Neural progenitor cell (in vitro differentiated cells): ENCODE measurements at regions not wholly inside any gene's neighbourhood (a gene's known extent, or its start where the extent isn't known, plus 50 kb on each side); places are given as distances from the start of the nearest gene placed in this dataset.

Experiments
- EZH2 ChIP-seq: fragments of 200-600 bp; sonication (generic); IDR thresholded peaks from 2 replicates; pipeline ENCODE4 v1.6.1; 2017; ENCODE audit warnings: antibody characterized with exemption, mild to moderate bottlenecking, moderate library complexity
- EZH2phosphoT487 ChIP-seq: fragments of 200-600 bp; sonication (generic); IDR thresholded peaks from 2 replicates; pipeline ENCODE4 v1.6.1; 2017; ENCODE audit warnings: antibody characterized with exemption
- TF ChIP-seq, protein P1 (sequence below): fragments of 200-600 bp; sonication (generic); IDR thresholded peaks from 2 replicates; pipeline ENCODE4 v1.5.1; 2017; ENCODE audit warnings: antibody characterized with exemption, mild to moderate bottlenecking

- TF ChIP-seq EZH2 (no peak), EZH2phosphoT487 (no peak)
- TF ChIP-seq, protein P1, sequence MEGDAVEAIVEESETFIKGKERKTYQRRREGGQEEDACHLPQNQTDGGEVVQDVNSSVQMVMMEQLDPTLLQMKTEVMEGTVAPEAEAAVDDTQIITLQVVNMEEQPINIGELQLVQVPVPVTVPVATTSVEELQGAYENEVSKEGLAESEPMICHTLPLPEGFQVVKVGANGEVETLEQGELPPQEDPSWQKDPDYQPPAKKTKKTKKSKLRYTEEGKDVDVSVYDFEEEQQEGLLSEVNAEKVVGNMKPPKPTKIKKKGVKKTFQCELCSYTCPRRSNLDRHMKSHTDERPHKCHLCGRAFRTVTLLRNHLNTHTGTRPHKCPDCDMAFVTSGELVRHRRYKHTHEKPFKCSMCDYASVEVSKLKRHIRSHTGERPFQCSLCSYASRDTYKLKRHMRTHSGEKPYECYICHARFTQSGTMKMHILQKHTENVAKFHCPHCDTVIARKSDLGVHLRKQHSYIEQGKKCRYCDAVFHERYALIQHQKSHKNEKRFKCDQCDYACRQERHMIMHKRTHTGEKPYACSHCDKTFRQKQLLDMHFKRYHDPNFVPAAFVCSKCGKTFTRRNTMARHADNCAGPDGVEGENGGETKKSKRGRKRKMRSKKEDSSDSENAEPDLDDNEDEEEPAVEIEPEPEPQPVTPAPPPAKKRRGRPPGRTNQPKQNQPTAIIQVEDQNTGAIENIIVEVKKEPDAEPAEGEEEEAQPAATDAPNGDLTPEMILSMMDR: no peak
Observed at GRCh38 chr15:93340406-93340805, 251.4 kb upstream of the RGMA start.
